MM.1S (cell line): ENCODE measurements at regions not wholly inside any gene's neighbourhood (a gene's known extent, or its start where the extent isn't known, plus 50 kb on each side); places are given as distances from the start of the nearest gene placed in this dataset.

Experiments used
- DNase-seq: peaks from one replicate; pipeline ENCODE4 v3.0.0-alpha.2; 2015
- H2AFZ ChIP-seq: fragments of 300-600 bp; sonication (generic); 2 replicates; pipeline ENCODE4 v1.6.0; 2016; ENCODE audit warnings: antibody characterized with exemption, low read length
- H3F3A ChIP-seq: fragments of 300-600 bp; sonication (generic); 2 replicates; pipeline ENCODE4 v1.6.1; 2016; ENCODE audit warnings: mild to moderate bottlenecking, antibody characterized with exemption, low read length, moderate library complexity, mixed read lengths; ENCODE audit not compliant: insufficient read depth
- H3K27ac ChIP-seq: fragments of 300-600 bp; sonication (generic); 2 replicates; pipeline ENCODE4 v1.5.1; 2016; ENCODE audit warnings: mild to moderate bottlenecking, low read length
- H3K27me3 ChIP-seq: fragments of 300-600 bp; sonication (generic); replicated peaks from 2 replicates; pipeline ENCODE4 v1.6.0; 2016; ENCODE audit warnings: low read length; ENCODE audit not compliant: insufficient read depth
- H3K36me3 ChIP-seq: fragments of 300-600 bp; sonication (generic); replicated peaks from 2 replicates; pipeline ENCODE4 v1.6.1; 2016; ENCODE audit warnings: mild to moderate bottlenecking, low read length, mixed read lengths; ENCODE audit not compliant: insufficient read depth
- H3K4me1 ChIP-seq: fragments of 300-600 bp; sonication (generic); 2 replicates; pipeline ENCODE4 v1.6.1; 2016; ENCODE audit warnings: low read length, mixed read lengths
- H3K4me2 ChIP-seq: fragments of 300-600 bp; sonication (generic); 2 replicates; pipeline ENCODE4 v1.6.0; 2016; ENCODE audit warnings: low read depth, low read length
- H3K4me3 ChIP-seq: fragments of 300-600 bp; sonication (generic); 2 replicates; pipeline ENCODE4 v1.5.1; 2016; ENCODE audit warnings: low read length, mixed read lengths
- H3K79me2 ChIP-seq: fragments of 300-600 bp; sonication (generic); 2 replicates; pipeline ENCODE4 v1.6.1; 2016; ENCODE audit warnings: mixed run types, low read length, mixed read lengths
- H3K9ac ChIP-seq: fragments of 300-600 bp; sonication (generic); 2 replicates; pipeline ENCODE4 v1.6.1; 2016; ENCODE audit warnings: low read length, mixed read lengths
- H3K9me2 ChIP-seq: fragments of 300-600 bp; sonication (generic); replicated peaks from 2 replicates; pipeline ENCODE4 v1.6.1; 2016; ENCODE audit warnings: mild to moderate bottlenecking, low read length, mixed read lengths; ENCODE audit not compliant: insufficient read depth
- H3K9me3 ChIP-seq: fragments of 300-600 bp; sonication (generic); replicated peaks from 2 replicates; pipeline ENCODE4 v1.6.1; 2016; ENCODE audit warnings: mild to moderate bottlenecking, low read length, mixed read lengths; ENCODE audit not compliant: insufficient read depth
- H4K20me1 ChIP-seq: fragments of 300-600 bp; sonication (generic); 2 replicates; pipeline ENCODE4 v1.6.1; 2016; ENCODE audit warnings: mild to moderate bottlenecking, low read length, moderate library complexity, mixed read lengths; ENCODE audit not compliant: insufficient read depth
- EZH2 ChIP-seq: fragments of 300-600 bp; sonication (generic); optimal IDR thresholded peaks from 2 replicates; pipeline ENCODE3; 2017; ENCODE audit warnings: low read depth, mild to moderate bottlenecking, antibody characterized with exemption, low read length, mixed read lengths
- EZH2phosphoT487 ChIP-seq: fragments of 300-600 bp; sonication (generic); IDR thresholded peaks from 2 replicates; pipeline ENCODE4 v1.6.1; 2018; ENCODE audit warnings: antibody characterized with exemption, low read length
- TF ChIP-seq, protein P1 (sequence below): fragments of 300-600 bp; sonication (generic); IDR thresholded peaks from 2 replicates; pipeline ENCODE4 v1.5.1; 2016; ENCODE audit warnings: antibody characterized with exemption, low read length, mixed read lengths

DNA sequence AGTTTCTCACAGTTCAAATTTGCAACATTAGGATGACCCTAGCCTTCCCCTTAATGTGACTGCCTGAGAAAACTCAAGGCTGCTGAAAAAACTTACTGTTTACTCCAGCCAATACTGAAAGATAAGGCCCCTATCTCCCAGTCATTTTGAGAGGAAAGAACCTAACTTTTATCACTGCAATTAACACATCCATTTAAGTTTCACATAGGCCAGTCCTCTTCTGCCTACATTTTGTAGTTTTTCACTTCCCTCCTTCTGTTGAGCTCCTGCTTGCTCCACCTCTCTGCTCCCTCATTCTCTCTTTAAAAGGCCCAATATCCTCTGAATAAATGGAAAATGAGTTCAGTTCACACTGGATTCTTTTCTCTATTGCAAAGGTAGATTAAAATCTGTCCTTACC, 1996.2 kb upstream of the FLRT2 start:
- Histone ChIP-seq H3K9ac (no peak overlapping the region), H3K4me2 (no peak overlapping the region), H4K20me1 (no peaks in the 10 kb centered on the region), H3K27ac (no peak overlapping the region), H3K9me2 (no peaks in the 10 kb centered on the region), H2AFZ (no peak overlapping the region), H3F3A (no peaks in the 10 kb centered on the region), H3K79me2 (no peaks in the 10 kb centered on the region), H3K36me3 (no peaks in the 10 kb centered on the region), H3K27me3 (no peaks in the 10 kb centered on the region), H3K4me3 (no peak overlapping the region), H3K4me1 (no peaks in the 10 kb centered on the region), H3K9me3 (no peaks in the 10 kb centered on the region)
- DNase-seq, result no peak
- TF ChIP-seq EZH2, result no peak

DNA sequence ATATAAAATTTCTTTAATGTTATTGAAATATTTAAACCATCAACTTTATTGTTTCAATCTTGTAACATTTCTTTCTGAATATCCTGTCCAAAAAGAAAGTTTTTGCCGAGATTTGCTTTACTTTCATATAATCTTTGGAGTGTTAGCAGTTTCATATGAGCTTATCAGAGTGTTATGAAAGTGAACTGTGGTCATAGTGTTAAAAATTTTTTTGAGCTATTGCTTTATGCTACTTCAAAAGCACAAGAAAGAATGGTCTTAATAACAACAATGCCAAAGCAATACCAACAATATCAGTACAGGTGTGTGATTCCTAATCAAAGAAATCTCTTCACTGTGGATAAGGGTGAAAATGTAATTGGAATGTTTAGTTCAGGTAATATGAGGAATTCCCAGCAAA, 1994.9 kb upstream of the FLRT2 start:
- Histone ChIP-seq H2AFZ (no peak overlapping the region), H3K4me2 (no peak overlapping the region)

DNA sequence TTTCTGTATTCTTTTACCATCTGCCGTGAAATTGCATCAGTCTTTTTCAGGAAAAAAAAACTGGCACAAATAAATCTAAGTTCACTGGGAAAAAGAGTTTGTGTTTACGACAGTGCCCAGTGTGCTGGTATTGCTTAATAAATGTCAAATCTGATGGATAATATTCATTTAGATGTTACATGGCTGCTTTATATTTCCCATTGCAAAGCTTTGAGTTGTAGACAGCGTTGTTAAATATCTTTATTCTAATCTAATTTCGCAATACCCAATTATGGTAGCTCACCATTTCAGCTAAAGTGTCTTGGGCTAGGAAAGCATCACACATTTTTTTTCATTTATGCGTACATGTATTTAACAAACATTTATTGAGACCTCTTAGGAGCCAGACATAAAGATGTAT, 1994.5 kb upstream of the FLRT2 start:
- H3K9ac ChIP-seq, result no peak overlapping the region
- no peak for TF ChIP-seq EZH2
- TF ChIP-seq, protein P1, sequence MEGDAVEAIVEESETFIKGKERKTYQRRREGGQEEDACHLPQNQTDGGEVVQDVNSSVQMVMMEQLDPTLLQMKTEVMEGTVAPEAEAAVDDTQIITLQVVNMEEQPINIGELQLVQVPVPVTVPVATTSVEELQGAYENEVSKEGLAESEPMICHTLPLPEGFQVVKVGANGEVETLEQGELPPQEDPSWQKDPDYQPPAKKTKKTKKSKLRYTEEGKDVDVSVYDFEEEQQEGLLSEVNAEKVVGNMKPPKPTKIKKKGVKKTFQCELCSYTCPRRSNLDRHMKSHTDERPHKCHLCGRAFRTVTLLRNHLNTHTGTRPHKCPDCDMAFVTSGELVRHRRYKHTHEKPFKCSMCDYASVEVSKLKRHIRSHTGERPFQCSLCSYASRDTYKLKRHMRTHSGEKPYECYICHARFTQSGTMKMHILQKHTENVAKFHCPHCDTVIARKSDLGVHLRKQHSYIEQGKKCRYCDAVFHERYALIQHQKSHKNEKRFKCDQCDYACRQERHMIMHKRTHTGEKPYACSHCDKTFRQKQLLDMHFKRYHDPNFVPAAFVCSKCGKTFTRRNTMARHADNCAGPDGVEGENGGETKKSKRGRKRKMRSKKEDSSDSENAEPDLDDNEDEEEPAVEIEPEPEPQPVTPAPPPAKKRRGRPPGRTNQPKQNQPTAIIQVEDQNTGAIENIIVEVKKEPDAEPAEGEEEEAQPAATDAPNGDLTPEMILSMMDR, result no peak
- TF ChIP-seq EZH2phosphoT487, result no peak
- DNase-seq, result no peak
- H3K36me3 ChIP-seq, result no peaks in the 10 kb centered on the region
- H3K9me2 ChIP-seq, result no peaks in the 10 kb centered on the region
- H4K20me1 ChIP-seq, result no peaks in the 10 kb centered on the region
- H3K4me2 ChIP-seq, result no peak overlapping the region
- no peaks in the 10 kb centered on the region for H3F3A ChIP-seq
- H3K4me3 ChIP-seq, result no peak overlapping the region
- H3K9me3 ChIP-seq, result no peaks in the 10 kb centered on the region
- H3K79me2 ChIP-seq, result no peaks in the 10 kb centered on the region
- H3K4me1 ChIP-seq, result no peaks in the 10 kb centered on the region
- H2AFZ ChIP-seq, result no peak overlapping the region
- H3K27me3 ChIP-seq, result no peaks in the 10 kb centered on the region
- H3K27ac ChIP-seq, result no peak overlapping the region

More for the DNA sequence above, 1994.9 kb upstream of the FLRT2 start:
- H3K27me3 ChIP-seq, result no peaks in the 10 kb centered on the region
- no peaks in the 10 kb centered on the region for H3F3A ChIP-seq
- H3K9ac ChIP-seq, result no peak overlapping the region
- TF ChIP-seq EZH2phosphoT487 (no peak), EZH2 (no peak)
- TF ChIP-seq, protein P1, result no peak
- H3K9me3 ChIP-seq, result no peaks in the 10 kb centered on the region
- no peaks in the 10 kb centered on the region for H3K36me3 ChIP-seq
- H3K79me2 ChIP-seq, result no peaks in the 10 kb centered on the region
- H3K27ac ChIP-seq, result no peak overlapping the region
- no peak for DNase-seq
- H3K4me3 ChIP-seq, result no peak overlapping the region
- H4K20me1 ChIP-seq, result no peaks in the 10 kb centered on the region
- H3K4me1 ChIP-seq, result no peaks in the 10 kb centered on the region
- H3K9me2 ChIP-seq, result no peaks in the 10 kb centered on the region

DNA sequence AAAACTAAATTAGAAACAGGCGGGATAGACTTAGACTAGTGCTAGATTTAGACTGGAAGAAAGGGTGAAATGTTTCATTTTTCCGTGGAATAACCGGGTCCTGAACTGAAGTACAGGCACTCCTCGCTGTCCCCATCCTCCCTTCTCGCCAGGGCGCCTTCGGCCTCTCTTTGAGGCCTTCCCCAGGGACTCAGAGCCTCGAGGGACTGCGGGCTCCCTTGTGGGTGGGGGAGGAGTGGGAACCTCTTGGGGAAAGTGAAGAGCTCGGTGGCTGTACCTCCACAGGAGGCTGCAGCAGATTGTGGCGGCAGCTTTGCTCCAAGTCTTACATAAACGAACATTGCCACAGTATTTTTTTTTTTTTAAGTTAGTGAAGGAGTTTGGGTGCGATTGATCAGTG, 1988.8 kb upstream of the FLRT2 start:
- H3F3A ChIP-seq, result no peaks in the 10 kb centered on the region
- H3K9ac ChIP-seq, result no peak overlapping the region
- no peaks in the 10 kb centered on the region for H3K9me2 ChIP-seq
- no peaks in the 10 kb centered on the region for H3K27me3 ChIP-seq
- no peak for TF ChIP-seq EZH2phosphoT487
- TF ChIP-seq, protein P1, result no peak
- TF ChIP-seq EZH2, result no peak
- no peak overlapping the region for H2AFZ ChIP-seq
- no peaks in the 10 kb centered on the region for H3K9me3 ChIP-seq
- DNase-seq, result no peak
- no peak overlapping the region for H3K4me3 ChIP-seq
- H3K36me3 ChIP-seq, result no peaks in the 10 kb centered on the region
- no peak overlapping the region for H3K4me2 ChIP-seq
- no peaks in the 10 kb centered on the region for H4K20me1 ChIP-seq
- H3K27ac ChIP-seq, result no peak overlapping the region
- no peaks in the 10 kb centered on the region for H3K79me2 ChIP-seq
- no peaks in the 10 kb centered on the region for H3K4me1 ChIP-seq
